GM12891 (cell line): ENCODE measurements at regions not wholly inside any gene's neighbourhood (a gene's known extent, or its start where the extent isn't known, plus 50 kb on each side); places are given as distances from the start of the nearest gene placed in this dataset.

Experiments used
- DNase-seq: peaks from one replicate; pipeline ENCODE4 v3.0.0; 2011; ENCODE audit warnings: low spot score; ENCODE audit not compliant: insufficient read length
- FAIRE-seq: peaks from 2 replicates; lab custom pipeline; 2011; peaks lifted over from hg19 to GRCh38; lab: Jason Lieb, UNC
- PAX5 ChIP-seq: IDR thresholded peaks from 2 replicates; pipeline ENCODE4 v1.6.1; 2011; ENCODE audit warnings: low read length, moderate library complexity, mild to moderate bottlenecking; ENCODE audit not compliant: insufficient read depth, severe bottlenecking
- POLR2A ChIP-seq: IDR thresholded peaks from 2 replicates; pipeline ENCODE4 v1.6.1; 2011; ENCODE audit warnings: low read depth, low read length, control low read depth
- POLR2AphosphoS5 ChIP-seq: IDR thresholded peaks from 2 replicates; pipeline ENCODE4 v1.6.1; 2011; ENCODE audit warnings: low read depth, low read length, control low read depth
- POU2F2 ChIP-seq: IDR thresholded peaks from 2 replicates; pipeline ENCODE4 v1.6.1; 2011; ENCODE audit warnings: low read depth, mild to moderate bottlenecking, control low read depth, low read length, moderate library complexity
- SPI1 ChIP-seq: IDR thresholded peaks from 2 replicates; pipeline ENCODE4 v1.6.1; 2011; ENCODE audit warnings: low read depth, low read length, control low read depth
- TAF1 ChIP-seq: IDR thresholded peaks from 2 replicates; pipeline ENCODE4 v1.6.1; 2011; ENCODE audit warnings: low read depth, low read length, control low read depth

- FAIRE-seq (no peak), DNase-seq (no peak)
- no peak for TF ChIP-seq POU2F2
- TF ChIP-seq PAX5, result no peak
- TF ChIP-seq SPI1, result no peak
- TF ChIP-seq POLR2A, result no peak
- TF ChIP-seq POLR2AphosphoS5, result no peak
- no peak for TF ChIP-seq TAF1
These were observed 114.5 kb upstream of the KCNK2 start for GRCh38 chr1:214967865-214968575.

GRCh38 chr1:214970016-214970415 is 112.5 kb upstream of the KCNK2 start:
- DNase-seq, result no peak
- FAIRE-seq, result no peak
- TF ChIP-seq POU2F2 (no peak), TAF1 (no peak)

GRCh38 chr1:214971071-214971470 is 111.5 kb upstream of the KCNK2 start:
- DNase-seq (no peak), FAIRE-seq (no peak)
- TF ChIP-seq TAF1 (no peak), POLR2A (no peak)

GRCh38 chr1:214974002-214974401 is 108.5 kb upstream of the KCNK2 start:
- no peak for FAIRE-seq
- DNase-seq, result no peak
- no peak for TF ChIP-seq POU2F2
- no peak for TF ChIP-seq PAX5
- no peak for TF ChIP-seq TAF1
- no peak for TF ChIP-seq POLR2A
- TF ChIP-seq SPI1, result no peak
- no peak for TF ChIP-seq POLR2AphosphoS5

- FAIRE-seq, result no peak
- TF ChIP-seq POLR2A (no peak), POLR2AphosphoS5 (no peak), TAF1 (no peak), SPI1 (no peak), PAX5 (no peak), POU2F2 (no peak)
- DNase-seq, result no peak
These were observed 105.9 kb upstream of the KCNK2 start for GRCh38 chr1:214976665-214977064.

- no peak for DNase-seq
- TF ChIP-seq POLR2AphosphoS5 (no peak), PAX5 (no peak), SPI1 (no peak), TAF1 (no peak), POLR2A (no peak), POU2F2 (no peak)
- FAIRE-seq, result no peak
These were observed 105.4 kb upstream of the KCNK2 start for GRCh38 chr1:214977110-214977509.

GRCh38 chr1:214977700-214978374 is 104.7 kb upstream of the KCNK2 start:
- TF ChIP-seq POLR2AphosphoS5 (no peak), POLR2A (no peak), POU2F2 (no peak), PAX5 (no peak), TAF1 (no peak), SPI1 (no peak)
- no peak for FAIRE-seq

GRCh38 chr1:214979191-214979590 is 103.3 kb upstream of the KCNK2 start:
- TF ChIP-seq TAF1, result no peak
- TF ChIP-seq POLR2AphosphoS5, result no peak
- no peak for TF ChIP-seq PAX5
- no peak for TF ChIP-seq POU2F2
- TF ChIP-seq POLR2A, result no peak
- no peak for TF ChIP-seq SPI1
- FAIRE-seq (no peak), DNase-seq (no peak)

More at GRCh38 chr1:214977700-214978374, 104.7 kb upstream of the KCNK2 start:
- no peak for DNase-seq

- no peak for DNase-seq
- TF ChIP-seq PAX5 (no peak), POU2F2 (no peak)
- FAIRE-seq, result no peak
These were observed 101.6 kb upstream of the KCNK2 start for GRCh38 chr1:214980921-214981320.
